HS-5 (cell line): ENCODE measurements at regions not wholly inside any gene's neighbourhood (a gene's known extent, or its start where the extent isn't known, plus 50 kb on each side); places are given as distances from the start of the nearest gene placed in this dataset.

Experiments
- DNase-seq: peaks from one replicate; pipeline ENCODE4 v3.0.0-alpha.2; 2012; ENCODE audit warnings: low read depth

DNA sequence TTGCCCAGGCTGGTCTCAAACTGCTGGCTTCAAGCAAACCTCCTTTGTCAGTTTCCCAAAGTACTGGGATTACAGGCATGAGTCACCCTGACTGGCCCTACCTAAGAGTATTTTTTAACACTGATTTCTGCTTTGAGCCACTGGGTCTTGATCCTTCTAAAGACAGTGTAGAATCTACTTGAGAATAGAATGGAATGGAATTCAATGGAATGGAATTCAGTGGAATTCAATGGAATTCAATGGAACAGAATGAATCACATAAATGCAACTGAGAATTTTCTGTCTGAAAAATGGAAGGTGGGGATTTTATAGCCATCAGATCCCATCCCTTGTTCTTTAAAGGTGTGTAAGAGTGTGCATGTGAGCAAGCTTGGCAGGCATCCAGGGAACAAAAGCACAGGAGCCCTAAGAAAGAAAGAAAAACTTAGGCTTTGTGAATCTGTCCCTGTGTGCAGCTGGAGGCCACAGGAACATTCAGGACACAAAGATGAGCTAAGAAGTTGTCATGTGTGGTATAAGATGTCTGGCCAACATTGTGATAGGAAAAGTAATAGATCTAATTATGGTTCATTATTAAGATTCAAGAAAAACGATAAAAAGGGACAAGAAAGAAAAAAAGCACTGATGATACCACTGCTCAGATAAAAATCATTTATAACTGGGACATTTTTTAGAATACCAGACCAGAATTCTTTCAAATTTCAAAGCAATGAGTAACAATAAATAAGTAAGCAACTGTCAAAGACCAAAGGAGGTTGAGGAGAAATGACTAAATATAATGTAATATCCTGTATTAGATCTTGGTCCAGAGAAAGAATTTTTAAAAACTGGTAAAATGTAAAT lies 681.0 kb upstream of the GJE1 start:
- peak; percentile 61 for DNase-seq

DNA sequence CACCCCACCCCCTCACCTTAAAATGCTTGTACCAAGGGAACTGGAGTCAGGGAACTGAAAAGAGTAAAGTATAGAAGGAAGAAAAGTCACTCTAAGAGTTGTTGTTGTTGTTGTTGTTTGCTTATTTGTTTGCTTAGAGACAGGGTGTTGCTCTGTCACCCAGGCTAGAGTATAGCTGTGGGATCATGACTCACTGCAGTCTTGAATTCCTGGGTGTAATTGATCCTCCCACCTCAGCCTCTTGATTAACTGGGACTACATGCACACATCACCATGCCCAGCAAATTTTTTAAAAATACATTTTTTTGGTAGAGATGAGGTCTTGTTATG lies 681.6 kb upstream of the GJE1 start:
- no peak for DNase-seq

DNA sequence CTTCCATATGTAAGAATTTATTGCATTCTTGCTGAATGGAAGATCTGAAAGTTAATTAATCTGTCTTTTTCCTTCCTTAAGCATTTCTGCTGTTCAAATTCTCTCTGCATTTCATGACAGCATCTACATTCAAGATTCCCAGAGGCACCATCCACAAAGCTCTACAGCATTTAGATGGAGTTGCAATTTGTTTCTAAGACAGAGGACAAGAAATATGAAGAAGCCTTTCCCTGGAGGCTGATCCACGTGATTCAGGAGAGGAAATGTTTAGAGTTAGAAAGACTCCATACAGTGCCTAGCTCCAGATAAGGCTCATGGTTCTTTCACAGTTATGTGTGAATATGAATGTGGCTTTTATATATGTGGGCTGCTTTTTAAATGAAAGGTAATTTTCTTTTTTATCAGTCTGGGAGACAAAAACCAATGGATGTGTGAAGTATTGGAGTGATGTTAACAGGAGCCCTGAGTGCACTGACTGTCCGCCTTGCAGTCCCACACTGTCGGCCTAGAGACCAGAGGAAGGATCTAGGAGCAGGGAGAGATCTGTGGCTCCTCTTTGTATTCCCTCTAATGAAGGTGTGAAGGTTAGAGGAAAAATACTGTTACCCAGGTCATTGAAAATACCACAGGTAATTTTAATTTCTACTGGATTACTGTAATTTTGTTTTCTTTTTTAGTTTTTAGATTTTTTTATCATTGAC lies 686.6 kb upstream of the GJE1 start:
- DNase-seq, result no peak

DNA sequence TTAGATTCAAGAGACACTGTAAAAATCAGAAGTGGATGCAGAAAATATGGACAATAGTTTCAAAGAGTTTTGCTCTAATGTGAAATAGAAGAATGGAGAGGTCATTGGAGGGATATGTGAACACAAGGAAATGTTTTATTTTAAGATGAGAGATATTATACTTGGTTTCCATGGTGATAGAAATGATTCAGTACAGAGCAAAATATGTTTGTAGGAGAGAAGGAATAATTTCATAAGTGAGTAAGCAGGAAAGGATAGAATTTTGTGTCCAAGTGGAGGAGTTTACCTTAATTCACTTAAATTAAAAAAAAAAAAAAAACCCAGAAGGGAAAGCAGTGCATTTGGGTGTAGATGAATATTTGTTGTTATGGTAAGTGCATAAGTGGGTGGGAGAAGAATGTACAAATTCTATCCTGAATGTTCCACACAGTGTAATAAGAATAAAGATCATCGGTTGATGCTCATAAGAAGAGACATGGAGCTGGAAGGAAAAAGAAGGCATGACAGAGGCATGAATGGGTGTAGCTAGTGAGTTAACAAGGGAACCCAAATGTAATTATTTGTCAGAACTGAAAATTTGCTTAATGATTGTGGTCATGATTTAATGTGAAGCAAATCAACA lies 688.9 kb upstream of the GJE1 start:
- no peak for DNase-seq

GRCh38 chr6:141443032-141443431 lies 689.7 kb upstream of the GJE1 start:
- no peak for DNase-seq

GRCh38 chr6:141439513-141439912 lies 693.2 kb upstream of the GJE1 start:
- DNase-seq, result no peak

GRCh38 chr6:141437685-141438084 lies 695.0 kb upstream of the GJE1 start:
- DNase-seq, result no peak

DNA sequence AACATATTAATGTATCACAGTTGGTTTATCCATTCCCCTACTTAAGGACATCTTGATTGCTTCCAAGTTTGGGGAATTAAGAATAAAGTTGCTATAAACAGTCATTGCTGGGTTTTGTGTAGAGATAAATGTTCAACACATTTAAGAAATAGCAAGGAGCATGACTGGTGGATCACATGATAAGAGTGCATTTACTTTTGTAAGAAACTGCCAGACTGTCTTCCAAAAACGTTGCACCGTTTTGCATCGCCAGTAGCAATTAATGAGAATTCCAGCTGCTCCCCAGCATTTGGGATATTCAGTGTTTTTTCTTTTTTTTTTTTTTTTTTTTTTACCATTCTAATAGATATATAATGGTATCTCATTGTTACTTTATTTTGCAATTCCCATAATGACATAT lies 695.7 kb upstream of the GJE1 start:
- DNase-seq, result no peak

GRCh38 chr6:141426400-141426980 lies 706.2 kb upstream of the GJE1 start:
- no peak for DNase-seq

GRCh38 chr6:141421378-141421777 lies 711.3 kb upstream of the GJE1 start:
- peak; percentile 62 for DNase-seq

- DNase-seq, result no peak
These were observed 714.6 kb upstream of the GJE1 start for GRCh38 chr6:141418076-141418475.

DNA sequence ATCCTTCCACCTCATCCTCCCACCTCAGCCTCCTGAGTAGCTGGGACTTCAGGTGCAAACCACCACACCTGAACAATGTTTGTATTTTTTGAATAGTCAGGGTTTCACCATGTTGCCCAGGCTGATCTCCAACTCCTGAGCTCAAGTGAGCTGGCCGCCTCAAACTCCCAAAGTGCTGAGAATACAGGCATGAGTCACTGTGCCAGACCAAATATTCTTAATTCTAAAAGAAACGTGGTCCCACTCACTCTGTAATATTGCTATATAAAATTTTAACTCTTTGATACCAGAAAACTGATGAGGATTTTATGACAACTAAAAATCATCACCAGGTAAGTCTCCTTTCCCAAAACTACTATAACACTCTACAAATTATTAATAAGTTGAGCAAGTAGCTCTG lies 716.8 kb upstream of the GJE1 start:
- no peak for DNase-seq

GRCh38 chr6:141413196-141413595 lies 719.5 kb upstream of the GJE1 start:
- DNase-seq, result no peak

- DNase-seq, result no peak
These were observed 726.0 kb upstream of the GJE1 start for GRCh38 chr6:141406761-141407160.

- no peak for DNase-seq
These were observed 728.9 kb upstream of the GJE1 start for GRCh38 chr6:141403827-141404226.

- no peak for DNase-seq
These were observed 729.6 kb upstream of the GJE1 start for GRCh38 chr6:141403103-141403502.

DNA sequence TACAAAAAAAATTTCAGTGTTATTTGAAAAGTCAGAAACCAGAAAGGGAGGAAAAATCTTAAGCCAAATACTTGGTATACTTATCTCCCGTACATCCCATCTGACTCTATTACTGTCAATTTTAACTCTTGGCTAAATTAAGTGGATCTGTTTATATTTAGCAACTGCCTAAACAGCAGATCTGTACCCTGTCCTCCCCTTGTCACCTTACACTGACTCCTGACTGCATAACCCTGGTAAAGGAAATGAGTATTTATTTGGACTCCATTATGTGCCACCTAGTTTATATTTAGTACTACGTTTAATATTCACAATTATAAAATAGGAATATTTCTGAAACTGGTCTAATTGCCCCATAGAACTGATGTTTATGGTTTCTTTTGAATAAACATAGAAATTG lies 730.2 kb upstream of the GJE1 start:
- no peak for DNase-seq

- DNase-seq, result no peak
These were observed 730.9 kb upstream of the GJE1 start for GRCh38 chr6:141401851-141402250.

- no peak for DNase-seq
These were observed 731.6 kb upstream of the GJE1 start for GRCh38 chr6:141401168-141401567.

DNA sequence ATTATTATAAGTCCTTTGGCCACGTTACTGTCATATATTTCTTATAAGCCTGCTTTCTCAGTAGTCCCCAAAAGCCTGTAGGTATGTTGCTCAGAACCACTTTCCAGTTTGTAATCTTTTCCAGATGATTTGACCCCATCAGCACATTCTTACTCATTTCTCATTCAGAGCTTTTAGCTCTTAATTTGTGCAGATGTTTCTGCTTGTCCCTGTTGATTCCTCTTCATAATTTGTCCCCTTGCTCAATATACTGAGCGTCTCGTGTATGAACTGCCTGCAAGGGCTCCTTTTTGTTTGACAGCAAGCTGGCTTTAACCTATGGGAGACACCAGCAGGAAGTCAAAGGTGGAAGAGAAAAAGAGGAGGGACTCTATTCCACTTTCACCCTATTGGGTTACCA lies 733.8 kb upstream of the GJE1 start:
- no peak for DNase-seq

DNA sequence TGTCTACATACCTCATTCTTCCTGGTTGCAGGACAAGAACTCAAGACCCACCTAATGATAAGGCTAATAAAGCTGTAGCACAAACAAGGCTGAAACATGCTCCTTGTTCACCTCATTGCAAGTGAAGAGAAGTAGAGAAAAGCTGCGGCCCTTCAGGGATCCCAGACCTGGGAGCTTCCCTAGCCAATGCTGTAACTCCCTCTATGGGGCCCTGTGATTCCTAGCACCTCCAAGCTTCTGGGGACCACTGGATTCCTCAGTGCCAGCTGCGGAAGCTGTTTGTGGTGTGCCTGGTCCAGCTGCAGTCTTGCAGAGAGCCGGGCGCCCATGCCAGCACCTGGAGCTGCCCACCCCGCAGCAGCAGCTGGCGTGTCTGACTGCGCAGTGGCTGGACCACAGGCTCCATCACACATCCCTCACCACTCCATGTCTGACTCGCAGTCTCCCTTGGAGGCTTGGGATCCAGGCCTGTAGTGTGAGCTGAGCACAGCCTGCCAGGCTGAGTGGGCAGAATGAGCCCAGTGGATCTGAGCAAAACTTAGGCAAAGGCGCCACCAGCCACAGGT lies 737.2 kb upstream of the GJE1 start:
- no peak for DNase-seq

DNA sequence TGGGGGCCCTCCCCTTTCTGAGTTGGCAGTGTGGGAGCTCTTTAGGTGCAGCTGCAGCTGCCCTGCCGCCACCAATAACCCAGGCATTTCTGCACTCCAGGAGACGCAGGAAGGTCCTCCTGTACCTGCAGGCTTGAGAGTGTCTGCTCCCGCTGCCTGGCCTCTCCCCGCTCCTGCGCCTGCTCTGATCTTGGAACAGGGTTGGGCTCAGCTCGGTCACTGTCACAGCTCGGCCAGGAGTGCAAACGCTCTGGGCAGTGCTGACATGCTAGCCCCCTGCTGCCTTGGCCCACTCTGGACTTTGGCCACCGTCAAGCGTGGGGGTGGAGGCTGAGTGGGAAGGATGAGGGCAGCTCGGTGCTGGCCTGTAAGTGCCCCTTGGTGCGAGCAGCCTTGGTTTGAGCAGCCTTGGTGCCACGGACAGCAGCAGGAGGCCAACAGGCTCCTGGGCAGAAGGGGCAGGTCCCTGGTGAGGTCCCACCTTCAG lies 738.1 kb upstream of the GJE1 start:
- DNase-seq, result no peak
